Kidney capillary endothelial cell (primary cell): ENCODE measurements at regions not wholly inside any gene's neighbourhood (a gene's known extent, or its start where the extent isn't known, plus 50 kb on each side); places are given as distances from the start of the nearest gene placed in this dataset.

Source experiments
- DNase-seq: peaks from one replicate; pipeline ENCODE4 v3.0.0-alpha.2; 2018; ENCODE audit warnings: low spot score

- no peak for DNase-seq
Measured at GRCh38 chr3:68306571-68306970, 625.8 kb downstream of the TAFA4 start.

GRCh38 chr3:68295457-68295856 lies 636.9 kb downstream of the TAFA4 start:
- DNase-seq: no peak

- no peak for DNase-seq
Measured at GRCh38 chr3:68290333-68290732, 635.9 kb upstream of the SUCLG2 start.

GRCh38 chr3:68288085-68288484 lies 633.7 kb upstream of the SUCLG2 start:
- no peak for DNase-seq

GRCh38 chr3:68287101-68287500 lies 632.7 kb upstream of the SUCLG2 start:
- DNase-seq: no peak

- no peak for DNase-seq
Measured at GRCh38 chr3:68274286-68274685, 619.9 kb upstream of the SUCLG2 start.

GRCh38 chr3:68271145-68271544 lies 616.7 kb upstream of the SUCLG2 start:
- DNase-seq: no peak

- no peak for DNase-seq
Measured at GRCh38 chr3:68256635-68257223, 602.3 kb upstream of the SUCLG2 start.

GRCh38 chr3:68249265-68249664 lies 594.9 kb upstream of the SUCLG2 start:
- DNase-seq: no peak

GRCh38 chr3:68242606-68243005 lies 588.2 kb upstream of the SUCLG2 start:
- DNase-seq: no peak

- DNase-seq: no peak
Measured at GRCh38 chr3:68239542-68239941, 585.1 kb upstream of the SUCLG2 start.

GRCh38 chr3:68234076-68234780 lies 579.8 kb upstream of the SUCLG2 start:
- no peak for DNase-seq

GRCh38 chr3:68228856-68229255 lies 574.4 kb upstream of the SUCLG2 start:
- DNase-seq: no peak

- DNase-seq: no peak
Measured at GRCh38 chr3:68220832-68221231, 566.4 kb upstream of the SUCLG2 start.

GRCh38 chr3:68211637-68212036 lies 557.2 kb upstream of the SUCLG2 start:
- no peak for DNase-seq

- DNase-seq: no peak
Measured at GRCh38 chr3:68210635-68211034, 556.2 kb upstream of the SUCLG2 start.

- DNase-seq: no peak
Measured at GRCh38 chr3:68207327-68207726, 552.9 kb upstream of the SUCLG2 start.

- no peak for DNase-seq
Measured at GRCh38 chr3:68206524-68207117, 552.2 kb upstream of the SUCLG2 start.

- no peak for DNase-seq
Measured at GRCh38 chr3:68186733-68187132, 532.3 kb upstream of the SUCLG2 start.

GRCh38 chr3:68176600-68176999 lies 522.2 kb upstream of the SUCLG2 start:
- DNase-seq: no peak

GRCh38 chr3:68173012-68173634 lies 518.7 kb upstream of the SUCLG2 start:
- DNase-seq: no peak

GRCh38 chr3:68172039-68172438 lies 517.6 kb upstream of the SUCLG2 start:
- DNase-seq: no peak

- DNase-seq: no peak
Measured at GRCh38 chr3:68163968-68164367, 509.6 kb upstream of the SUCLG2 start.
